GM12864 (cell line): ENCODE measurements at regions not wholly inside any gene's neighbourhood (a gene's known extent, or its start where the extent isn't known, plus 50 kb on each side); places are given as distances from the start of the nearest gene placed in this dataset.

Source experiments
- DNase-seq: peaks from one replicate; pipeline ENCODE4 v3.0.0-alpha.2; 2011; ENCODE audit warnings: low read depth
- H3K4me3 ChIP-seq: 2 replicates; pipeline ENCODE4 v1.5.1; 2011; ENCODE audit warnings: mild to moderate bottlenecking, low read depth, low read length, control low read depth
- CTCF ChIP-seq: IDR thresholded peaks from 2 replicates; pipeline ENCODE4 v1.5.1; 2011; ENCODE audit warnings: low read depth, mild to moderate bottlenecking, moderate library complexity, low read length, control low read depth, inconsistent platforms; ENCODE audit errors: missing control alignments

DNA sequence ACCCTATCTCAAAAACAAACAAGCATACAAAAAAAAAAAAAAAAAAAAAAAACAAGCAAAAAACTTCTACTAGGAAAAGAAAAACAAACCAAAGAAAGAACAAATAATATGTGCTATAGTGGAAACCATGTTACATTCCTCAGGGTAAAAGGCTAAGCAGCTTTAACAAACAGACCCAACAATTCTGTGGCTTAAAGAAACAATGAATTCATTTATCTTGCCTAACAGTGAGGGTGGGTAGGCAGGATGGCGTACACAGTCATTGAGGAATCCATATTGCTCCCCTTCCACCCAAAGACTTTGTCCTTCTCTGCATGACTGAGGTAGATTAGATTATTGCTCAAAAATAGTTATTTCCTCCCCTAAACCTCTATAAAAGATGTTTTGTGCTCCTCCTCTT lies 63.1 kb upstream of the ITGA6 start:
- DNase-seq, result no peak
- H3K4me3 ChIP-seq, result no peak overlapping the region
- TF ChIP-seq CTCF, result no peak

DNA sequence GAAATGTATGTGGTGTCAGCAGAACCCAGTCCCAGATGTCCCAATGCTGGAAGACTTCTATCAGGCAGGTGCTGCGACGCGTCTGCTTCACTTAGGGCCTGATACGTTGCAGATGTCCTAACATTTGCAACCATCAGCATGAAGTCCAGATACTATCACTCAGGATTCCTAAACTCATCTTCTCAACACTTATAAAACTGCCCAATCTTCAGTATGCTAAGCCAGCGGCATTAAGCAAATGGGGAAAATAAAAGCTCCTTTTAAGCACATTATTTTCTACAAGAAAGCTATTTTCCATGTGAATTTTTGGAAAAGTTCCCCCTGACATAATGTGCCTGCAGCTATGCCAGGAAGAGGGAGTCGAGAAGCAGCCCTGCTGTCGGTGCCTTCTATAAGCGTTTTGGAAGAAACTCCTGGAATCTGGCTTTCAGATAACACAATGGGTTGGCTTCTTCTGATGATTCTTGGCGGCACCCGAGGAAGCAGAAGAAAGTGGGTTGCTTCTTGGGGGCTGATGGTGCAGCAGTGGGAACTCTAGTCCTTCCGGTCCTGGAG lies 60.7 kb upstream of the ITGA6 start:
- DNase-seq, result no peak
- no peak for TF ChIP-seq CTCF
- no peak overlapping the region for H3K4me3 ChIP-seq

DNA sequence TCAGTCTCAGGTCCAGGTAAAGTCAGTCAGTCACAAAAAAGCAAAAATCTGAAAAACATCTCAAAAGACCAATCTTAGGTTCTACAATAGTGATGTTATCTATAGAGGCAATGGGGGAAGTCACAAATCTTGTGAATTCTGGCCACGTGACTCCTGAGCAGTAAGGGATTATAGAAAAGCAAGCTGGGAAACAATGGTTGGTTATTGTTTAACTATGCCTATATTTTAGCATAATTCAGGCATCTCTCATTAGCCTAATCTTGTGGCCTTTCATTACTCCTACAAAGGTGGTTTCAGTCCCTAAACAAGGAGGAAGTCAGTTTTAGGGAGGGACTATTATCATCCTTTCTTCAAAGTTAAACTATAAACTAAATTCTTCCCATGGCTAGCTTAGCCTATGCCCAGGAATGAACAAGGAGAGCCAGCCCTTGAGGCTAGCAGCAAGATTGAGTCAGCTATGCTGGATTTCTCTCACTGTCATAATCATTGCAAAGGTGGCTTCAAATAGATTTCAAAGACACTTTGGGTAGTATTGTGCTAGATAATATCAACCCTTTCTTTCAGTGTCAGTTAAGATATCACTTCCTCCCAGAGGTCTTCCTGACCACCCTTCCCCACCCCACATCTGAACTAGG lies 56.4 kb upstream of the ITGA6 start:
- H3K4me3 ChIP-seq, result no peak overlapping the region
- no peak for TF ChIP-seq CTCF
- DNase-seq, result no peak

GRCh38 chr2:172372436-172372835 lies 55.0 kb upstream of the ITGA6 start:
- TF ChIP-seq CTCF, result no peak
- DNase-seq, result no peak
- H3K4me3 ChIP-seq, result no peak overlapping the region

- H3K4me3 ChIP-seq, result no peak overlapping the region
- TF ChIP-seq CTCF, result no peak
- no peak for DNase-seq
Observed at GRCh38 chr2:172373076-172373475, 54.3 kb upstream of the ITGA6 start.

DNA sequence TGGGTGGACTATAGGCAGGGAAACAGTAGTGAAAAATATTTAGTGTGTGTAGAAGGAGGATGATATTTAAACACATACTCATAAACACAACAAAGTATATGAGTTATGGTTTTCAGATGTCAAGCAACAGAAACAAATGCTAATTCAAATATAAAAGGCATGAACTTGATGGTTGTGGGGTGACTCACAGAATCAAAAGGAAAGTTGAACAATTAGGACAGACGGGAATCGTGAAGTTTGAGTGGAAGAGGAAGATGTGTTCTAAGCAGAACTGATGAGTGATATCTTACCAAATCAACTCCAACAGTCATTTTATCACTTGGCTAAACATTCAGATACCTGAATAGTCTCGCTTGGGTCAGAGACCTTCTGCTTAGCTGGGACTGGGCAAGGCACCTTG lies 53.6 kb upstream of the ITGA6 start:
- no peak overlapping the region for H3K4me3 ChIP-seq
- no peak for TF ChIP-seq CTCF
- no peak for DNase-seq
